IPS-NIHi11 (cell line): ENCODE measurements at regions not wholly inside any gene's neighbourhood (a gene's known extent, or its start where the extent isn't known, plus 50 kb on each side); places are given as distances from the start of the nearest gene placed in this dataset.

Experiments used
- DNase-seq: peaks from one replicate; pipeline ENCODE4 v3.0.0; 2012; ENCODE audit warnings: mixed read lengths, low spot score

- no peak for DNase-seq
Measured at GRCh38 chr6:164453835-164454234, 855.6 kb downstream of the C6orf118 start.

DNA sequence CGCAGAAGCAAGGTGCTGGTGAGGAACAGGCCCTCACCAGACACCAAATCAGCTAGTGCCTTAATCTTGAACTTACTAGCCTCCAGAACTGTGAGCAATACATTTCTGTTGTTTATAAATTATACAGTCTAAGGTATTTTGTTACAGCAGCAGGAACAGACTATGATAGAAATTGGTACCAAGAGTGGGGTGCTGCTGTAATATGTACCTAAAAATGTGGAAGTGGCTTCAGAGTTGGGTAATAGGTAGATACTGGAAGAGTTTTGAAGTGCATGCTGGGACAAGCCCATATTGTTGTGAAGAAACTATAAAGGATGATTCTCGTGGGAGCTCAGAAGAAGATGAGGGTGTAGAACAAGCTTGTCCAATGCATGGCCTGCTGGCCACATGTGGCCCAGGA lies 866.8 kb downstream of the C6orf118 start:
- no peak for DNase-seq

- no peak for DNase-seq
Measured at GRCh38 chr6:164439331-164439730, 870.1 kb downstream of the C6orf118 start.

GRCh38 chr6:164436976-164437375 lies 872.4 kb downstream of the C6orf118 start:
- DNase-seq, result no peak

- no peak for DNase-seq
Measured at GRCh38 chr6:164427728-164428402, 881.5 kb downstream of the C6orf118 start.

DNA sequence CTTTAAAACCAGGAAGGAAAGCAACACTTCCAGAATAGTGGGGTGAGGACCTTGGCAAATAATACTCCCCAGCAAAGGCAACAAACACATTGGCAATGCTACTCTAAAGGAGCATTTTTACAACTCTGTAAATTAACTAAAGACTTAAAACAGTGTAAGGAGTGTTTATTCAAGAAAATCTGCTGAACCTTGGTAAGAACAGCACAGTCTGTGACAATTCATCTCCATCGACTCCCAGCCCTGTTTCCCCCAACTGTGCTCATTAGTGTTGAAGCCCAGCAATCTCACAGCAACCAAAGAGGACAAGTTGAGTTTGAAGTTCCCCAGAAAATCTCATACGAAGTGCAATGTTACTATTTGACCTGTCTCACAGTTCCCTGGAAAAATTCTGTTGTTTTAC lies 884.9 kb downstream of the C6orf118 start:
- no peak for DNase-seq

GRCh38 chr6:164419099-164419498 lies 890.3 kb downstream of the C6orf118 start:
- no peak for DNase-seq

DNA sequence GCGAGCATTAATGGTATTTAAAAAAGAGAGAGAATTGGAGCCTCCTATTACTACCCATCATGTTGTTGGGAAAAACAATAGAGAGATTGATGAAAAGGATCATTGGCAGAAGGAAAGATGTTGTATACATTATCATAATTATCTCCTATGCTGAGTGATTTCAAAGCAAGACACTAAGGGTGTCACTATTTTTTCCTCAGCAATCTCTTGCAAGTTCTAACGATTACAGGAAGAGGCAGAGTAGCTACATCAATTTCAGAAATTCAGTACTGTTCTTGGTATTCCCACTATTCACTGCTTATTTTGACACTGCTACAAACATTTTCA lies 891.2 kb downstream of the C6orf118 start:
- DNase-seq, result no peak

DNA sequence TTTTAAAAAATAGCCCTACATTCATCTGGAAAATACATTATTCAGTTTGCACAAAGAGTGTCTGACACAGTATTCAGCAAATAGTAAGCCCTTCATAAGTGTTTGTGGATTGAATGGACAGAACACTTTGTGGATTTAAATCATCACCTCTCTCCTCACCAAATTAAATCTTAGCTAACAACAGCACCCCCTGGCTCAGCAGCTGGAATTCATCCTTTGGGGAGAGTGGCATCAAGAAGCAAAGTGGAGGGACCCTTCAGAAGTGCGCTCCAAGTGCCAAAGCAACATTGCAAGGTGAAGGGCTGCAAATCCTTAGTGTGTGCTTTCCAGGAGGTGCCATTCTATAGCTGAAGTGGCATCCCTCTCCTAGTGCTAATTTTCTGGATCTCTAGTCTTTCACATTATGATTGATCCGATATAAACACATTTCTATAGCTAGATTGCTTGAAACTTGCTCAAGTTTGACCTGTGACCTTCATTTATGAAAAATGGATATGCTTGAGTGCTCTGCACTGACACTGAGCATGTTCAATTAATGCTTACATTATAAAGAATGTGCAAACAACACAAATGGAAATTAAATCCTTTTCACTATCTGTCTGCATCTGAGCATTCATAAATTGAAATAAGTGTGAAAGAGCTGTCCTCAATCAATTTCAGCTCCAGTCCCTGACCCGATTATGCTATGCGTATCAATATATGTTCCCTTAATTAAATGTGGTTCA lies 891.7 kb downstream of the C6orf118 start:
- DNase-seq, result no peak

- no peak for DNase-seq
Measured at GRCh38 chr6:164415832-164416563, 893.4 kb downstream of the C6orf118 start.

DNA sequence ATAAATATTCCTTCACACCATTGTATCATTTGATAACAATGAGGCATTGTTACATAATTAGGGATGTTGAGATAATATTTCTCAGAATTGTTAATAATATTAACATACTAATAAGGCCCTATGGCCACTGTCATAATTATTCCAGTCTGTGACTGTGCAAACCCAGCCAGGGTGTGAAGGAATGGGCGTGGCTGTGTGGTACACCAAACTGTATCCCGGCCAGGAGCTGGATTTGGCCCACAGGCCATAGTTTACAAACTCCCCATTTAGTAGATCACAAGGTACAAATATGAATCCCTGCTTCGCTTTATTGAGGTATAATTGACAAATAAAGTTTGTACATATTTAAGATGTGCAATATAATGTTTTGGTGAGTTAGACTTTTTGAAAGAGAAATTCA lies 894.7 kb downstream of the C6orf118 start:
- DNase-seq, result no peak

DNA sequence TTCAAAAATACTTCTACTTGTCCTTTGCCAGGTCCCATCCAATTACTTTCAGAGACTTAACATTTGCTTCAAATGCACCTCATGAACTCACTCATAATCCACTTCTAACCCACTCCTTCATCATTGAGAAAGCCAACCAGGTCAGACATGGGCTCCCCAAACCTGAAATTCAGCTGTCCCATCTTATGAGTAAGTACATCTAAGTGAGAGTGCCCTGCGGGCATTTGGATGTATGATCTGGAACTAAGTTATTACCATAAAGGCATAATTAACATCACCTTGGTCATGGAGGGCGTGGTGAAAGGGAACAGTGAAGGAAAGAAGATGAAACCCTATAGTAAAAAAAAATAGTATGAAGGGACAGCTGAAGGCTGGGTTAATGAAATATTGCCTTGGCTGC lies 896.8 kb downstream of the C6orf118 start:
- DNase-seq, result no peak

- no peak for DNase-seq
Measured at GRCh38 chr6:164410017-164410416, 899.4 kb downstream of the C6orf118 start.

GRCh38 chr6:164409309-164410009 lies 899.9 kb downstream of the C6orf118 start:
- no peak for DNase-seq

DNA sequence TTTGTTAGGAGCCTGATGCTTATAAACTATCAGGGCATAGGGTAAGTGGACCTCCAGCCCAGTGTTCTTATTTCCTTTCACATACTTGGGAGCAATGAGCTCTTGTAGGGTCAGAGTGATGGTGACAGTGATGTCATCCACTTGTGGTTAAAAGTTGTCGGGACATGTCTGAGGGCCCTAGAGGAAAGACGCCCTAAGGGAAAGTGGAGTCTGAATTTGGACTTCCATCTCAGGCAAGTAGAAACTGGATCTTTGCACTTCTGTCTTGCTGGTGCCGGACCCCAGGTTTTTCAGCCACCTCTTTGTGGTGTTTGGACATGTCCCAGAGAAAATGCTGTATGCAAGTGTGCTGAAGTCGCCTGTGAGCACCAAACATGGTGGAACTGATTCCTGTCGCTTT lies 900.5 kb downstream of the C6orf118 start:
- DNase-seq, result no peak

DNA sequence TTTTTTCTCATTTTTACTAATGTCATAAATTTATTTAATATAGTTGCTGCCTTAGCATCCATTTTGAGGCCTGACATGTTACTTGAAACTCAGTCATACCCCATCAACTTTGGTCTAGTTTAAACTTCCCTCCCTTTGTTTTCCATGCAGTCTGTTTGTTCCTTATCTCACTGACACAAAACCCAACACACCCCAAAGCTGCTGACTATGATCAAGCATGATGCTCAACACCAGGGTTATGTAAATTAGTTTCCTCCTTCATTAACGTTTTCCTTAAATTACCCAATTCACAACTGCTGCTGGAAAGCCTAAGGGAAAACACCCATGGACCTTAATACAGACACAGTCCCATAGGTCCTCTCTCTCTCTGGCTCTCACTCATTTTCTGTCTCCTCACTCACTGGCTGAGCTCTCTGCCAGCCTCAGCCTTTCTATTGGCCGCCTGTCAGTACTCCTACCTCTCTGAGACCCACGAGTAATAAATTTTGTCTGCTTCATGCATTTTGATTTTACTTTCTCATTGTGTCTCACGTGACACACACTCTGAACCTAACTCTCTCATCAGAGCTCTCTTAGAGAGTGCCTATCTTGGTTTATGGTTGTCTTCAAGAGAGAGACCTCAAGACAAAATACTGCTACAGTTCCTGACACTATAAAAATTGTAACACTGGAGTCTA lies 904.5 kb downstream of the C6orf118 start:
- DNase-seq, result no peak

- DNase-seq, result no peak
Measured at GRCh38 chr6:164401871-164402270, 907.5 kb downstream of the C6orf118 start.

GRCh38 chr6:164398647-164399046 lies 910.8 kb downstream of the C6orf118 start:
- DNase-seq, result no peak

GRCh38 chr6:164396071-164397047 lies 913.0 kb downstream of the C6orf118 start:
- DNase-seq, result no peak

GRCh38 chr6:164379795-164380194 lies 929.6 kb downstream of the C6orf118 start:
- DNase-seq, result no peak

DNA sequence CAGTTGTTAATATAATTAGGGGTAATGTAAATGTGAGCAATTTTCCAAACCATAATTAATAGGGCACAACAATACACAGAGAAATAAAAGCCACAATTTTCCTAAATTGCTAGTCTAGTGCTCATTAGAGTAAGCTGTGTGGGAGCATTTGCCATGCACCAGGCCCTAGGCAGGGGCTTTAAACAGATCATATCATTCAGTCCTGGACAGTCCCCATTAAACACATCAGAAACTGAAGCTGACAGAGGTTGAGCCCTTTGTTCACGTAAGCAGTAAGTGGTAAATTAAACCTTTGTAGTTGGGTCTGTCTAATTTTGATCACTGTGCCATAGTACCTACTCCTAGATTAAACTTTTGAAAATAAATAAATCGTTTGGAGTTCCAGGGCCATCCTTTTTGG lies 931.1 kb downstream of the C6orf118 start:
- DNase-seq, result no peak
